COLO668 (cell line): ENCODE measurements at regions not wholly inside any gene's neighbourhood (a gene's known extent, or its start where the extent isn't known, plus 50 kb on each side); places are given as distances from the start of the nearest gene placed in this dataset.
A peak's percentile ranks its signal among the peaks of the same experiment; 100 is the strongest.
"Not testable (repeated sequence)": the region's sequence is repeated elsewhere in the genome, so short reads cannot be mapped to it uniquely, and the experiment has no call there.

Experiments used
- DNase-seq: peaks from one replicate; lab custom pipeline; 2025; ENCODE audit not compliant: unreplicated experiment; lab: John Stamatoyannopoulos, UW

DNA sequence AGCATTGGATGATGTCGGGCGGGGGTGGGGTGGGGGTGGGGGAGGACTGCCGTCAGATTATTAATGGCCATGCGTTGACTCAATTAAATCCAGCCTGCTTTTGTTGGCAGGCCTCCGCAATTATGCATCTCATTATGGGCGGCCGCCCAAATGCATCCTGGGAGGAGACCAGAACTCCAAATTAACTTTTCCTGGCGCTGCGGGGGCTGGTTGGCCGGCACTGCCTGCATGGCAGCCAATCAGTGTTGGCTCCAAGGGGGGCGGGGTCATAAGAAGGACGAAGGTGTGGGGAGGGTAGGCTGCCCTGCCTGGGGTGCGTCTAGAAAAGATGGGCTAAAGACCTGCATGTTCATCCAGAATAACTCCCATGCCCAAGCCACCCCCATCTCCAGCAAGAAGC, 83.9 kb upstream of the PAX2 start:
- DNase-seq: no peak

GRCh38 chr10:100662067-100662466, 83.3 kb upstream of the PAX2 start:
- DNase-seq: no peak

DNA sequence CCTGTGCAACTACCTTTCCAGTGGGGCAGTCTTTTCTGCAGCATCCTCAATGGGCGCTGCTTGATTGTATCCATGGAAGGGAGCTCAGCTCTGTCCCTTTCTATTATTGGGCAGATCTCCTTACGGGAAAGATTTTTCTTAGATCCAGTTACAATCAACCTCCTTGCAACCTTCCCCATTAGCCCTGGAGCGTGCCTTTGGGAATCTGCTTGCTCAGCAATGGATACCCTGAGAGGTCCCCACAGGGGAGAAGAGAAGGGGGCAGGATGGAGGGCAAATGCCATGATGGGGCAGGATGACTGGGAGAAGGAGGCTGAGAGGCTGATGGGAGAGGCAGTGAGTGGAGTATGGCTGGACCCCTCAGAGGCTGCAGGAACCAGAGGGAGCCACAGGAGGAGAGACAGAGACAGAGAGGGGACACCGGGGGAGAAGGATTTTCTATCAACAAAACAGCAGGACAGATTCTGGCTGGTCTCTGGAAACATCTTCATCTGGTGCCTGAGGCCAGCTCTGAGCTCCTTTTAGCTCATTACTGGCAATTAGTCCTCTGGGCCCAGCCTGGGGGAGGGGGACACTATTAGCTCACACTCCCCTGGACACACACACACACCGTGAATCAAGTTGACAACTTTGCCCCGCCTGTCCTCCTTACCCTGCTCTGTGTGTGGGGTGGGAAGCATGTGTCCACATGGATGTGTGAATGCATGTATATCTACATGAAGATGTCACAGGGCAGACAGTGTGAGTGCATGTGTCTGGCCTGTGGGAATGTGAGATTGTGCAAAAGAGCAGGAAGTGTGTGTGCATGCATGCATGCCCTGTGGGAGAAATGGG, 80.8 kb upstream of the PAX2 start:
- DNase-seq: no peak

DNA sequence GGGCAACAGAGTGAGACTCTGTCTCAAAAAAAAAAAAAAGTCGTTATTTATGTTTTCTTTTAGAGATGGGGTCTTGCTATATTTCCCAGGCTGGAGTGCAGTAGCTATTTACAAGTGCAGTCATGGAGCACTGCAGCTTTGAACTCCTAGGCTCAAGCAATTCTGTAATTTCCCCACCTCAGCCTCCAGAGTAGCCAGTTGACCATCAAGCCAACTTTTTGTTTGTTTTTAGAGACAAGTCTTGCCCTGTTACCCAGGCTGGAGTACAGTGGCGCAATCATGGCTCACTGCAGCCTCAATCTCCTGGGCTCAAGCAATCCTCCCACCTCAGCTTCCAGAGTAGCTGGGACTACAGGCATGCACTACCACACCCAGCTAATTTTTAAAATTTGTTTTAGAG, 78.7 kb upstream of the PAX2 start:
- DNase-seq: not testable (repeated sequence)

DNA sequence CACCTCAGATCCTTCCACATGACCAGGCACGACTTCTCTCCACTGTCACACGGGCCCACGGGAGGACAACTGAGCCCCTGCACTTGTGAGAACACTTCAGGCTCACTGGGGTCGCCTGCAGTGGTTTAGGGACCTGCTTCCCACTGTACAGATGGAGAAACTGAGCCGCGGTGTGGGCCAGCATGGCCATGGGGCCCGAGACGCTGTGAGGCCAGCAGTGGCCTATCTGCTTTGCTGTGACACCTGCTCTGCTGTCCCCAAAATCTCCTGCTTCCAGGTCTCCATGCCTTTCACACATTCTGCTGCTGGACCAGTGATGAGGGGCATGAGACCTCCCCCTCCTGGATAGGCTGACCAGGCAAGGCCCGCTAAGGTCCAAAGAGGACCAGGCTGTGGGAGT, 75.8 kb upstream of the PAX2 start:
- no peak for DNase-seq

DNA sequence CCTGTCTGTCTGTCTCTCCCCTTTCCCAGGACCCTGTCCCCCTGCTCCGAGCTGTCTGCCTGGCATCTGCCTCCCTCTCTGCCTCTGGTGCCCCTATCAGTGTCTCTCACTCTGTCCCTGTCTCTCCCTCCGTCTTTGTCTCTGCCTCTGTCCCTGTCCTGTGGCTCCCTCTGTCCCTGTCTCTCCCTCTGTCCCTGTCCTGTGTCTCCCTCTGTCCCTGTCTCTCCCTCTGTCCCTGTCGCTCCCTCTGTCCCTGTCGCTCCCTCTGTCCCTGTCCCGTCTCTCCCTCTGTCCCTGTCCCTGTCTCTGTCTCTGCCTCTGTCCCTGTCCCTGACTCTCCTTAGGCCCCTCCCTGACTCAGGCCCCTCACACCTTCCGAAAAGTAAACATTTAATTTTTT, 75.0 kb upstream of the PAX2 start:
- no peak for DNase-seq

- DNase-seq: peak; percentile 23
Measured at GRCh38 chr10:100670828-100671479, 74.4 kb upstream of the PAX2 start.

- no peak for DNase-seq
Measured at GRCh38 chr10:100672199-100672598, 73.2 kb upstream of the PAX2 start.

DNA sequence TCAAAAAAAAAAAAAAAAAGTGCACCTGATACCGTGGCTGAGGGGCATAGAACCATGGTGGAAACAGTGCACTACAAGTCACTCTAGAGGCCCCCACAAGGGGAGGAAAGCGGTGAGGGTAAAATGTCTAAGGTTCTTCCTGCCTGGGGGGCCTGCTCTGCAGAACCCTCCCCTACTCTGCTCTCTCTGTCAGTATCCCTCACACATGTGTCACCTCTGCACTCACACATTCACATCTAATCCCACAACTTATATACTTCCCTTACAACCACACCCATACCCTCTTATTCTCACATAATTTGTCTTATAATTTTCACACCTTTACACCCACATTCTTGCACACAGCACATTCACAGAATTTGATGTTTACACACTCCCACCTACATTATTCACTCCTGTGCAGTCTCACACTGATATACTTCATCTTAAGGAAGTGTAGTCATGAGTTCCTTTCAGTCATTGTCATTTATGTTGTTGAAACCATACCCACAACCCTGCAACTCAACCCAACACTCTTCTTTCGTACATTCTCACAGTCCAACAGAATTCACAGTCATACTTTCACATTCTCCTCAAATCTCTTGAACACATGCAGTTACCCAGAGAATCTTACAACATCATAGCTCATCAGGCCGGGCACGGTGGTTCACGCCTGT, 68.0 kb upstream of the PAX2 start:
- no peak for DNase-seq

GRCh38 chr10:100679327-100679726, 66.1 kb upstream of the PAX2 start:
- DNase-seq: no peak

DNA sequence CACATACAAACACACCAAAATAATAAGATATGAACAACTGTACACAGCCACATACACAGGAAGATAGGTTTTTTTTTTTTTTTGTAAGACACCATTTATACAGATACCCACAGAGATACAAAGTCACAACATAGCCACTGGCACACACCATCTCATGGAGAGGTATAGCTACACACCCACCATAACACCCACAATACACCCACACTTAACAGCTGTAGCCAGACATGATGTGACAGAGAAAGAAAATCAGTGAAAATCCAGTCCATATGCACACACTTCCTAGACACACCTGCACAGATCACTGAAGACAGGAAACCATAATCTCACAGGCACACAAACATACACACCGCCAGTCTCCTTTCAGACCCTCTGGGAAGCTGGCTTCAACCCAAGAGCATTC, 62.4 kb upstream of the PAX2 start:
- no peak for DNase-seq

- DNase-seq: no peak
Measured at GRCh38 chr10:100683545-100684300, 61.7 kb upstream of the PAX2 start.

DNA sequence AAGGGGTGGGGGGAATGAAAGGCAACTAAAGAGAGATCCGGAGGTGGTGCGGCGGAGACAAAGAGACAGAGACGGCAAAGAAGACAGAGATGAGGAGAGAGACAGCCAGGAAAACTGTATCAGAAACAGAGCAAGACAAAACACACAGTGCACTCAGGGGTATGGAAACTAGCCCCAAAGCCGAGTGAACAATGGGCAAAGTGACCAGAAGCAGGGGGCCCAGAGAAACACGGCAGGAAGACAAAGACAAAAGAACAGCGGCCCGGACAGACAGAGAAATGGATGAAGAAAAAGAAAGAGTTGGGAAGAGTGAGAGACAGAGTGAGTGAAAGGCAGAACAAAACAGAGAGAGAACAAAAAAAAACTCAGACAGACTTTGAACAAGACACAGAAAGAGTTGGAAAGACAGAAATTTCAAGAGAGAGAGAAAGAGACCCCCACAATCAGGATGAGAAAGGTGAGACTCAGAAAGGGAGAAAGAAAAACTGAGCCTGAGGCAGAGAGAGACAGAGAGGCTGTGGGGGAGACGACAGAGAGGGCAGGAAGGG, 60.6 kb upstream of the PAX2 start:
- DNase-seq: no peak

GRCh38 chr10:100685331-100685730, 60.1 kb upstream of the PAX2 start:
- DNase-seq: no peak

- no peak for DNase-seq
Measured at GRCh38 chr10:100687143-100688003, 58.0 kb upstream of the PAX2 start.

- no peak for DNase-seq
Measured at GRCh38 chr10:100688201-100688600, 57.2 kb upstream of the PAX2 start.

GRCh38 chr10:100693821-100694220, 51.6 kb upstream of the PAX2 start:
- DNase-seq: no peak
